Progenitor cell of endocrine pancreas (in vitro differentiated cells): ENCODE measurements at regions not wholly inside any gene's neighbourhood (a gene's known extent, or its start where the extent isn't known, plus 50 kb on each side); places are given as distances from the start of the nearest gene placed in this dataset.

Source experiments
- DNase-seq: peaks from one replicate; pipeline ENCODE4 v3.0.0; 2021; ENCODE audit warnings: low spot score; ENCODE audit not compliant: unreplicated experiment
- H3K27ac Mint-ChIP-seq: 2 replicates; pipeline ENCODE4 v1.8.0; 2021; ENCODE audit warnings: mild to moderate bottlenecking, moderate library complexity, mixed read lengths
- H3K27me3 Mint-ChIP-seq: 2 replicates; pipeline ENCODE4 v1.8.0; 2021; ENCODE audit warnings: mixed read lengths
- H3K36me3 Mint-ChIP-seq: 2 replicates; pipeline ENCODE4 v1.8.0; 2022; ENCODE audit warnings: mixed read lengths; ENCODE audit not compliant: insufficient read depth
- H3K4me1 Mint-ChIP-seq: 2 replicates; pipeline ENCODE4 v1.8.0; 2021; ENCODE audit warnings: low read depth, mixed read lengths
- H3K4me3 Mint-ChIP-seq: 2 replicates; pipeline ENCODE4 v1.8.0; 2021; ENCODE audit warnings: low read depth, mild to moderate bottlenecking, moderate library complexity, mixed read lengths
- H3K9me3 Mint-ChIP-seq: 2 replicates; pipeline ENCODE4 v1.8.0; 2021; ENCODE audit warnings: low read depth, mixed read lengths
- TF ChIP-seq, protein P1 (sequence below): fragments of 200-600 bp; sonication (generic); IDR thresholded peaks from one replicate; pipeline ENCODE4 v1.5.0; 2021; ENCODE audit warnings: antibody characterized with exemption, mild to moderate bottlenecking; ENCODE audit not compliant: unreplicated experiment

DNA sequence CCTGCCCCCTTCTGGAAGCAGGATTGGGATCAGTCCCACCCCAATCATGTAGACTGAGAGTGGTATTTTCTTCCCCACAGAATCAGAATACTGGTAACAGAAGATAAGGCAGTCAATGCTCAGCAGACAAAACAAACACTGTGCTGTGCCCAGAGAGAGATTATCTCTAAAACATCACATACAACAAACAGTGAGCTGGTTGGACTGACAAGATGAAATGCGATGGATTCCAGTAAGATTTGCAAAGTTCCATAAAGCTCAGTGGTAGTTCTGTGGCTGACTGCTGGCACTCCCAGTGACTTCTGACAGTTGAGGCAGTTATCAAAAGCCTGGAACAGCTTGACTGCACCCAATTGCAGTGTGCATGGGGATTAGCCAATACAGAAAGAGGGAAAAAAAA, 311.5 kb upstream of the MGAT5 start:
- H3K4me1 Mint-ChIP-seq = peaks cover 14% of the 10 kb centered on the region
- TF ChIP-seq, protein P1, sequence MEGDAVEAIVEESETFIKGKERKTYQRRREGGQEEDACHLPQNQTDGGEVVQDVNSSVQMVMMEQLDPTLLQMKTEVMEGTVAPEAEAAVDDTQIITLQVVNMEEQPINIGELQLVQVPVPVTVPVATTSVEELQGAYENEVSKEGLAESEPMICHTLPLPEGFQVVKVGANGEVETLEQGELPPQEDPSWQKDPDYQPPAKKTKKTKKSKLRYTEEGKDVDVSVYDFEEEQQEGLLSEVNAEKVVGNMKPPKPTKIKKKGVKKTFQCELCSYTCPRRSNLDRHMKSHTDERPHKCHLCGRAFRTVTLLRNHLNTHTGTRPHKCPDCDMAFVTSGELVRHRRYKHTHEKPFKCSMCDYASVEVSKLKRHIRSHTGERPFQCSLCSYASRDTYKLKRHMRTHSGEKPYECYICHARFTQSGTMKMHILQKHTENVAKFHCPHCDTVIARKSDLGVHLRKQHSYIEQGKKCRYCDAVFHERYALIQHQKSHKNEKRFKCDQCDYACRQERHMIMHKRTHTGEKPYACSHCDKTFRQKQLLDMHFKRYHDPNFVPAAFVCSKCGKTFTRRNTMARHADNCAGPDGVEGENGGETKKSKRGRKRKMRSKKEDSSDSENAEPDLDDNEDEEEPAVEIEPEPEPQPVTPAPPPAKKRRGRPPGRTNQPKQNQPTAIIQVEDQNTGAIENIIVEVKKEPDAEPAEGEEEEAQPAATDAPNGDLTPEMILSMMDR = no peak
- no peaks in the 10 kb centered on the region for H3K36me3 Mint-ChIP-seq
- no peak overlapping the region for H3K4me3 Mint-ChIP-seq
- H3K27me3 Mint-ChIP-seq = peaks cover 12% of the 10 kb centered on the region
- H3K27ac Mint-ChIP-seq = no peak overlapping the region
- DNase-seq = no peak
- H3K9me3 Mint-ChIP-seq = no peaks in the 10 kb centered on the region

DNA sequence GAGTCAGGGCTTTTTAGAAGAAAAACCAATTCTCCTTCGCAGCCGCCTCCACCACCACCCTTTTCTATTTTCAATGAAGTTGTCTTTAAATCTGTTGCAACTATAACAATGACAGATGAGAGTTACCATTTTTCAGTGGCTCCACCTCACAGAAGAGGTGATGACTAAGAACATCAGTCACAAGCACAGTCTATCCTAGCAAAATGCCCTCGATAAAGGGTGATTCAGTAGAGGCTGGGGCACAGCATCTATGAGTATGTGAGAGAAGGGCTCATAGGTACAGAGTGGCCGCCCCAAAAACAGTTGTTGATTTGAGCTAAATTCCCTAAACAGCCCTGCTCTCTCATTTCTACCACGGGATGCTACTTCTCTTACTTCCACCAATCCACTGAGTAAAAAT, 310.8 kb upstream of the MGAT5 start:
- peaks cover 12% of the 10 kb centered on the region for H3K27me3 Mint-ChIP-seq
- no peak for DNase-seq
- H3K4me3 Mint-ChIP-seq = no peak overlapping the region
- H3K9me3 Mint-ChIP-seq = no peaks in the 10 kb centered on the region
- no peaks in the 10 kb centered on the region for H3K36me3 Mint-ChIP-seq
- TF ChIP-seq, protein P1 = no peak
- H3K27ac Mint-ChIP-seq = no peak overlapping the region
- H3K4me1 Mint-ChIP-seq = peaks cover 14% of the 10 kb centered on the region

DNA sequence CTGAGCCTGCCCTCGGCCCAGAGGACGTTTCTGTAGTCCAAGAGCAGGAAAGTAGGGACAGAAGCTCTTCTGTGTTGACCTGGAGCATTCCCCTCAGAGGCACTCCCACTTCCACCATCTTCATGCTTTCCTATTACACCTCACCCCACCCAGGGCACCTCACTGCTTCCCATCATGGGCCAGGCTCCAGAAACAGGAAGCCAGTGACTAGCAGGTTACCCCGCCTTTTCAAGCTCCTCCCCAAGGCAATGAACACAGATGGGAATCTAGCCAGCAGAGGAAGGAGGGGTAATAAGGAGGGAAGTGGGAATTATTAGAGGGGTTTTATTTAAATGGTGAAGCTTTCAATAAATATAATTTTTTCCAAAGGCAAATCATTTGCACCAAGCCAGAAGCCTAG, 308.8 kb upstream of the MGAT5 start:
- Mint-ChIP-seq H3K27ac (no peak overlapping the region), H3K36me3 (no peaks in the 10 kb centered on the region), H3K4me1 (peaks cover 14% of the 10 kb centered on the region), H3K9me3 (no peaks in the 10 kb centered on the region), H3K4me3 (no peak overlapping the region), H3K27me3 (peaks cover 12% of the 10 kb centered on the region)
- no peak for DNase-seq
- TF ChIP-seq, protein P1 = no peak

DNA sequence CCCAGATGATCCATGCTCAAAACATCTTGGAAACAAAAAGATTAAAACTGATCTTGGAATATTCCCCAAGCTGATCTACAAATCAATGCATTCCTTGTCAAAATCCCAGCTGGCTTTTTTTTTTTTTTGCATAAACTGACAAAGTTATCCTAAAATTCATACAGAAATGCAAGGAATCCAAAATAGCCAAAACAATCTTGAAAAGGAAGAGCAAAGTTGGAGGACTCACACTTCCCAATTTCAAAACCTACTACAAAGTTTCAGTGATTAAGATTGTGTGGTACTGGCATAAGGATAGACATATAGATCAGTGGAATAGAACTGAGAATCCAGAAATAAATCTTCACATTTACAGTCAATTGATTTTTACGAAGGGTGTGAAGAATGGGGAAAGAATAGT, 306.8 kb upstream of the MGAT5 start:
- peaks cover 12% of the 10 kb centered on the region for H3K27me3 Mint-ChIP-seq
- no peak overlapping the region for H3K4me3 Mint-ChIP-seq
- peaks cover 13% of the 10 kb centered on the region for H3K4me1 Mint-ChIP-seq
- H3K36me3 Mint-ChIP-seq = no peaks in the 10 kb centered on the region
- no peak overlapping the region for H3K27ac Mint-ChIP-seq
- TF ChIP-seq, protein P1 = no peak
- H3K9me3 Mint-ChIP-seq = no peaks in the 10 kb centered on the region
- DNase-seq = no peak

DNA sequence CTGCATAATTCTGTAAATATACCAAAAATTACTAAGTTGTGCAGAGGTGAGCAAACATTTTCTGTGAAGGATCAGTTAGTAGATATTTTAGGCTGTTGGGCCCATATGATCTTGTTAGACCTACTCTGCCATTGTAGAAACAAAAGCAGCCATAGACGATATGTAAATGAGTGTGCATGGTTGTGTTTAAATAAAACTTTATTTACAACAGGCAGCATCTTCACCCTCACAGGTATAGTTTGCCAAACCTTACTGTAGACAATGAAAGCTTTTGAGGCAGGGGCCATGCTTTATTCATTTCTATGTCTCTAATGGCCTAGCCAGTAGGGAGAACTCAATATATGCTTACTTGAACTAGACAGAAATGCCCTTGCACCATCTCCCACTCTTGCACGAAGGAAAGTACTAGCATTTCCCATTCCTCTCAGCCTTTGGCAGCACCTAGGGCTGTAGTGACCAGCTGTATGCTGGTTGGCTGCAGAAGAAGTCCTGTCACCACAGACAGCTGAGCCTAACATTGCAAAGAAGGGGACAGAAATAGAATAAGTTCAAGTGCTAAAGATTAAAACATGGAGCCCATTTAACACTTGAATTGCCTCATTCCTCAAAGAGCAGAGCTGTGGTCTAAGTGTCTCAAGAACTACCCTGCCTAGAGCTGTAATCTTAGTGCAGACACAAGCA, 305.1 kb upstream of the MGAT5 start:
- TF ChIP-seq, protein P1 = no peak
- Mint-ChIP-seq H3K27ac (no peak overlapping the region), H3K4me1 (no peaks in the 10 kb centered on the region), H3K4me3 (no peak overlapping the region), H3K27me3 (peaks cover 11% of the 10 kb centered on the region), H3K36me3 (no peaks in the 10 kb centered on the region), H3K9me3 (no peaks in the 10 kb centered on the region)
- DNase-seq = no peak
